ENCODE measurements at regions not wholly inside any gene's neighbourhood (a gene's known extent, or its start where the extent isn't known, plus 50 kb on each side); places are given as distances from the start of the nearest gene placed in this dataset.

DNA sequence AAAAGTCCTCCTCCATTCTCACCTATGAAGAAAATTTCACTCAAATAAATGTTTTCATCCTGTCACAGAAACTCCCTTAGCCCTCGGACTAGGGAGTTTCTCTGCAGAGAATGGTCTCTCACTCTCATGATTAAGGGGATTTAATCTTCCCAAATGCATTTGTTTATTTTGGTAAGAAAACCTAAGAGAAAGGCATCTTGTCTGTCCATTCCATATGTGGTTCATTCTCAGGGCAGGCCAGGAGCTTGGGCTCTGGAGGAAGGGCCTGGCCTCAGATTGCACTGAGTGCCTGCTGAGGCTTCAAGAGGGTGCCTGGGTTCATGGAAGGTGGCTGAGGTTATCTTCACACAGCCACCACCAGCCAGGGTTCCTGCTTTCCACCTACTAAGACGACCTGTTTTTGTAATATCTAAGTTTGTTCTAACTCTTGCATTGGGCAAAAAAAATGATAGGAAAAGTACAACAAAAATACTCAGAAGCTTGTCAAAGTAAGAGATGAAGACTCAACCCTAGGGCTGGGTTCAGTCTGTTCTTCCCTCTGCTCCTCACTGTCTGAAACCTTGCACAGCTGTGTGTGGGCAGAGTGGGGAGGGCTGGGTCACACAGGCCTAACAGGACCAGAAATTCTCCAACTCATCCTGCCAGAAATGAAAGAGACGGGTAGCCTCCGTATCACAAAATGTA, 186.7 kb downstream of the CXCL12 start:
- no peak for DNase-seq (ENCODE audit: low read depth)

DNA sequence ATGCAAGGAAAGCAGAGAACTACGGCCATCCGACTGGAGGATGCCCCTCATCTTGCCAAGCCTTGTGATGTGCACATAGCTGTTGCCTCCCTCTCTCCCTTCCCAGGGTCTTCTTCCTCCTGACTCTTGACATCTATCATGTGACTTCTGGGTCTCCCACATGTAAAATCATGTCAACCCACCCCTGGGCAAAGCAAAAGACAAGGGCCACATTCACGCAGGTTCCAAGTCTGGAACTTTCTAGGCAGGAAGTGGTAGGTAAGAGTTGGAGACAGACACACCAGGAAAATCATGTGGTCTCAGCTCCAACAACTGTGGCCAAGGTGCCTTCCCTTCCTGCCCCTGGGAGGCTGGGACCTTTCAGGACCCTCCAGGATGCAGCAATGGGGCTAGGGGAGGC, 187.3 kb downstream of the CXCL12 start:
- DNase-seq (ENCODE audit: low read depth) = no peak

DNA sequence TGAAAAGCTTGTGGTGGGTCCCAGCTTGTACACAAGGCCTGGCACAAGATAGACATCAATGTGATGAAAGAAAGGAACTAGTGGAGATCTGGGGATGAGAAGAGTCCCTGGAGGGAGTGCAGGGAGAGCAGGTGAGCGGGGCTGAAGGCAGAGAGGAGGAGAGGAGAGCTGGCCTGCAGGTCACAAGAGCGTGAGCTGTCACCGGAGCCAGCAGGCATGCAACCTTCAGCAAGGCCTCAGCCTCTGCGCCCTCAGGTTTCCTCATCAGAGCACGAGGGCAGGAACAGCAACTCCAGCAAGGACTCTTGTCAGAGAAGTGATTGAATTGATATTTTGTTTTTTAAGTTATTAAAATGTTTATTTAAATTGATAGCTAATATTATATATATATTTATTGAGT, 188.6 kb downstream of the CXCL12 start:
- DNase-seq (ENCODE audit: low read depth) = no peak

DNA sequence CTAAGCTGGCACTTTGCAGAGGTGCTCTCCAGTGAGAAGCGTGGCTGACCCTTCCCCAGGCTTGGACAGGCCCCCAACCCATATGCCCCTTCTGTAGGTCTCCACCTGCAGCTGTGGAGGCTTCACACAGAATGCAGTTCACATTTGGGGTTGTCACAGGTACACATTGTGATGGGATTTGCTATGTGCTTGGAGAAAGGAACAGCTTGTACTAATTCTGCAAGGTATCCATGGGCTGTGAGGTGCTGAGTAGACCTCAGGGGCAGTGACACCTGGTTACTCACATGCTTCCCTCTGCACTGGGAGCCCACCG, 188.9 kb downstream of the CXCL12 start:
- no peak for DNase-seq (ENCODE audit: low read depth)

DNA sequence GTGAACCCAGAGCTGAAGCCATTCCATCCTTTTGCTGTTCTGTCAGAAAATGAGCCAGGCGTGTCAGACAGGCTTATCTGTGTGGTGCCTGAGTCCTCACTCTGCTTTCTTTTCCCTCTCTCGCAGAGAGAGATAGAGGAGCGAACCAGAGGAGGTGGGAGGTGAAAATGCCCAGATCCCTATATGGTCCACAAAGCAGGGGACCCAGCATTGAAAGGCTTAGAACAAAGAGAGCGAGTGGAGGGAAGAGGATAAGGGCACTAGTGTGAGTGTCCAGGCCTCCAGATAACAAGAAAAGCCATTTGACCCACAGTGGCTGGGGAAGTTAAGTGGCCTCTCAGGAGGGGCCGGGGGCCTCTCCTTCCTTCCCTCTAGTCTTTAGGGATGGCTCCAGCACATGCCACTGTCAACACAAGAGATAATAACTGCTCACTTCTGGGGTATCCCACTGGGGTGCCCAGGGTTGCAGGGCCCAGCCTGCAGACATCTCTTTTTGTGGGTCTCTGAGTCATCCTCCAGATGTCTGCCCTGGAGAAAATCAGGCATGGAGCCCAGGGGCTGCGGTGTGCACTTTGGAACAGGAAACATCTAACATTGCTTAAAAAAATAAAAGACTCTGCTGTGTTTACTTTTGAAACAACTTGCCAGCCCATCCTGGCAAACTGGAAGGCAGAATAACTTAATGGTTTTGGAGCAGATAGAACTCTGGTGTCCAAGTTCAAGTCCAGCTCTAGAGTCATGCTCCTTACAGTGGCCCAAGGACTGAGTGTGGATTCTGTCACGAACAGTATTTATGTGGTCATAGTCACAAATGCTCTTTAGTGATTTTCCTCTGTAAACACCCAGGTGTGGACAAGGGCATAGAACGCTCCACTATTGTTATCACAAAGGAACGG, 189.5 kb downstream of the CXCL12 start:
- no peak for DNase-seq (ENCODE audit: low read depth)

DNA sequence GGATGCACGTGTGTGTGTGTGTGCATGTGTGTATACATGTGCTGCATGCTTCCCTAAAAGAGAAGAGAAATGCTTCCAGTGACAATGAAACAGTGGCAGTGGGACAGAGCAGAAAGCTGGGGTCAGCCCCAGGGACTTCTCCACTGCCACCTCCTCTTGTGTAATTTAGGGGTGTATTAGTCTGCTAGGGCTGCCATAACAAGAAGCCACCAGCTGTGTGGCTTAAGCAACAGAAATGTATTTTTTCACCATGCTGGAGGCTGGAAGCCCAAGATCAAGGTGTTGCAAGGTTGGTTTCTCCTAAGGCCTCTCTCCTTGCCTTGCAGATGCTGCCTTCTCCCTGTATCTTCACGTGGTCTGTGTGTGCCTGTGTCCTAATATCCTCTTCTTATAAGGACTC, 190.5 kb downstream of the CXCL12 start:
- DNase-seq (ENCODE audit: low read depth) = no peak

DNA sequence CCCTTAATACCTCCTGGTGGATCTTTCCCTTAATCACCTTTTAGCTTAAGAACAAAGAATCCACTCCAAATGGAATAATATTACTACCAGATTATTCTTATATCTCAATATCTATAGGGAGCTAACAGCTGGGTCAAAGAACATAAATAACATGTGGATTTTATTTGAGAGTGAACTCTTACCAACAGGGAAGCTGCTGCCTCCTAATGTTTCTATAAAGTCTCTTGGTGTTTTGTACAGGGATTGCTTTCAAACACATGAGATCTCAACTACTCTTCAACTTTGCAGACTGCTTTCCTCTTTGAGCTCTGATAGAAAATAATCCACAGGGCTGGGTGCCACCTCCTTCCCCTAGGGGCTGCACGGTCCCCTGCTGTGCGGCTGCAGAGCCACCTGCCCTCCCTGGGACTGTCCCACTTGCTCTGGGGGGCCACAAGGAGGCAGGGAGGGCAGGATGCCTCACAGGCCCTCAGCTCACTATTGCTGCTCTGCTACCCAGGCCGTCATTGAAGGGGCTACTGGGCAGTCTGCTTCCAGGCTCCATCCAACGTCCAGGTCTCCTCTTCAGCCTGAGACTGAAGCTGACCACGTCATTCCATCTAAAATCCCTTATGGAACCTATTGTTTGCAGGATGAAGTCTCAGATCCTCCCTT, 191.2 kb downstream of the CXCL12 start:
- DNase-seq (ENCODE audit: low read depth) = no peak

DNA sequence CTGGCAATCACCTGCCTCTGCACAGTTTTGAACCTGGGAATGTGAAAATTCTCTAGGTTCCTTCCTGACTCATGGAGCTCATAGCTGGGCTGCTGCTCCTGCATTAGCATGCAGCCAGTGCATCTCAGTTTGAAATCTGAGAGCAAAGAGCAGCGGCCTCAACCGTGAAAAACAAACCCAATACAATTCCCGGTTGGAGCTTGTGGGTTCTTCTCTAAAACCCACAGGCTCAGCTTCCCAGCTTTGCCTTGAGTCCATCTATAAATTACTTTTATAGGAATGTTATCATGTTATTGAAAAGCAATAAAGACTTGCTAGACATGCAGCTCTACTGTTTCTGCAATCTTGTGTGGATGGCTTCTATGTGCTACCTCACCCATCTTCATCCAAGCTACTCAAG, 191.7 kb downstream of the CXCL12 start:
- no peak for DNase-seq (ENCODE audit: low read depth)

DNA sequence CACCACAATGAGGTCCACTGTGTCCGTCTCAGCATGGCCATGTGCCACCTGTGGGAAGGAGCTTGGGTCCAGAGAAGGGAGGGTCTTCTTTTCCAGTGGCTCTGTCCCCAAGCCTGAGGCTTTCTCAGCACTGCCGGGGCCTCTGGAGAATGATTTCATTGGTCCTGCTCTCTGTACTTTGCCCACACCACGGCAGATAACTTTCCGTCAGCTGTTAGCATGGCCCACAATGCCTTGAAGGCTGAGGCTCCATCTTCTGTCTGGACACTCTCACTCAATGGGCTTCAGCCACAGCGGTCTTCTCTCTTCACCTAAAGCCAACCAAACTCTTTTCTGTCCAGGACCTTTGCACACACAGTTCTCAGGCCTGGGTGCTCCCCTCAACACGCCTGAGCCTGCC, 192.5 kb downstream of the CXCL12 start:
- DNase-seq (ENCODE audit: low read depth) = no peak

DNA sequence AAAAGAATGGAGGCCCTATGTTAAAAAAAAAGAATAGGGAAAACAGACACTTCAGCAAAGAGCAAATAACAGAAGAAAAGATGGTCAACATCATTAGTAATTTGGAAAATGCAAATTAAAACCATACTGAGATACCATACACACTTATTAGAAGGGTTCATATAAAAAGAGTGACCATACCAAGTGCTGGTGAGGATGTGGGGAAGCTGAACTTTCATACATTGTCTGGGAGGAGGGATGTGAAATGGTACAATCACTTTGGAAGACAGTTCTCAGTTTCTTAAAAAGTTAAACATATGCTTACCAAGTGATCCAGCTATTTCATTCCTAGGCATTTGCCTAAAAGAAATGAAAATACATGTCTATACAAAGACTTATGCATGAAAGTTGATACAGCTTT, 194.4 kb downstream of the CXCL12 start:
- no peak for DNase-seq (ENCODE audit: low read depth)

DNA sequence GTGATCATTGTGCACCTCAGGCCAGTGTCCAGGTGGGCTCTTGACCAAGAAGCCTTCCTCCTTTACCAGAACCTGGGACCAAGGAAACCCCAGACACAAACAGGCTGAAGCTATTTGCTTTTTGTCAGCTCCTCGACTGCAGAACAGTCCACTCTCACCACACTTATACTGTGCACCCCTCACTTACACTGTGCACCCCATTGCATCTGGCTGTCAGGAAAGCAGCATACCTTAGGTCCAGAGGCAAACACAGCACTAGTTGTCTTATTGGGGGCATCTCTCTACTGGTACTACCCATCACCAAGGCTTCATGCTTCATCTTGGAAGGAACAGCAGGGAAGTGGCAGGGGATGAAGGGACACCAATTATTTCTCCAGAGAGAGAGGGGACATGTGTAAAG, 198.1 kb downstream of the CXCL12 start:
- DNase-seq (ENCODE audit: low read depth) = no peak

DNA sequence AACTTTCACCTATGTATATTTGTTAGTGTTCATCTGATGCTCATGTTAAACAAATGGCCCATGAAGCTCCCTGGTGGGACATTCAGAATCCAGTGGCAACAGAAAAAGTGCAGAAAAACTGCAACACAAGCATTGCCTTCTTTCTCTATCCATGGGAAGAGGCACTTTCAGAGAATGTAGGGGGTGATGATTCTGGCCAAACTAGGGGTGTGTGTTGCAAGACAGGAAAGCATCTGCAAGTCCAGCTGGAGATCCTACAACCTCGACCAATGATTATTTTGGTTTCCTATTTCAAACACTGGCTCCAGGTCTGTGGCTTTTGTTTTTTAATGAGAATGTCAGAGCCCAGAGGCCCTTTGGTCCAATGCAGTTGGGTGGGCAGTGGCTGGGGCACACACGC, 198.7 kb downstream of the CXCL12 start:
- DNase-seq (ENCODE audit: low read depth) = no peak

DNA sequence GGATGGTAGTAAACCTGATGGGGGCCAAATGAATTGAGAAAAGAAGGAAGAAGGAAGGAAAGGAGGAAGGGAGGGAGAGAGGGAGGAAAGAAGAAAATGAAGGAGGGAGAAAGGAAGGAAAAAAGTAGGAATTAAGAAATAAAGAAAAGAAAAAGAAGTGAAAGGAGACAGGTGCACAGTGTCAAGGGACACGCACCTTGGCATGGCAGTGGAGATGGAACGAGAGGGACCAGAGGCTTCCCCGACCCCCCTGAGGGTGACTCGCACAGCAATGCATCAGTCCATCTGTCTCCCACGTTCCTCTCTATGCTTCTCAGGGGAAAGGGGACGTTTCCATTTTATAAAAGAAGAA, 199.6 kb downstream of the CXCL12 start:
- DNase-seq (ENCODE audit: low read depth) = no peak

DNA sequence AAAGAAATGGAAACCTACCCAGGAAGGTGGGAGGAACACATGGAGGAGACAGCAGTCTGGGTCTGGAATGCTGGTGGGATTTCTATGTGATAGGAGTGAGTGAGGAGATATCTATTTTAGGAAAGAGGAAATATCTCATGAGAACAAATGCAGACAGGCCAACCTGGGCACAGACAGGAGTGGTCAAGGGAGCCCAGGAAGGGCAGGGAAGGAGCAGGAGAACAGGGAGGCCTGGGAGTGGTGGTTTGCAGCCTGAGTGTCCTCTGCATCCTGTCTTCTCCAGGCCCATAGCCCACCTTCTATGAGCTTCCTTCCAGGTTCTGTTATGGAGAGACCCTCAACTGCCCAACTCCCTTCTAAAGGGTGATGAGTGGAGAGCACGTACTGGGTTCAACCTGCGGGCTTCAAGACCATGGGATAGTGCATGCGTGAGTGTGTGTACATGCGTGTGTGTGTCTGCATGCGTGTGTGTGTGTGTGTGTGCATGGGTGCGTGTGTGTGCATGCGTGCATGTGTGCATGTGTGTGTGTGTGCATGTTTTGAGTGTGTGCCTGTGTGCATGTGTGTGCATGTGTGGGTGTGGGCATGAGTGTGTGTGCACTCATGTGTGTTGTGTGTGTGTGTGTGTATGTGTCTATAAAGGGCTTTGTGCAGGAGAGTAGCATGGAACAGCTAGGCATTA, 200.1 kb downstream of the CXCL12 start:
- no peak for DNase-seq (ENCODE audit: low read depth)

DNA sequence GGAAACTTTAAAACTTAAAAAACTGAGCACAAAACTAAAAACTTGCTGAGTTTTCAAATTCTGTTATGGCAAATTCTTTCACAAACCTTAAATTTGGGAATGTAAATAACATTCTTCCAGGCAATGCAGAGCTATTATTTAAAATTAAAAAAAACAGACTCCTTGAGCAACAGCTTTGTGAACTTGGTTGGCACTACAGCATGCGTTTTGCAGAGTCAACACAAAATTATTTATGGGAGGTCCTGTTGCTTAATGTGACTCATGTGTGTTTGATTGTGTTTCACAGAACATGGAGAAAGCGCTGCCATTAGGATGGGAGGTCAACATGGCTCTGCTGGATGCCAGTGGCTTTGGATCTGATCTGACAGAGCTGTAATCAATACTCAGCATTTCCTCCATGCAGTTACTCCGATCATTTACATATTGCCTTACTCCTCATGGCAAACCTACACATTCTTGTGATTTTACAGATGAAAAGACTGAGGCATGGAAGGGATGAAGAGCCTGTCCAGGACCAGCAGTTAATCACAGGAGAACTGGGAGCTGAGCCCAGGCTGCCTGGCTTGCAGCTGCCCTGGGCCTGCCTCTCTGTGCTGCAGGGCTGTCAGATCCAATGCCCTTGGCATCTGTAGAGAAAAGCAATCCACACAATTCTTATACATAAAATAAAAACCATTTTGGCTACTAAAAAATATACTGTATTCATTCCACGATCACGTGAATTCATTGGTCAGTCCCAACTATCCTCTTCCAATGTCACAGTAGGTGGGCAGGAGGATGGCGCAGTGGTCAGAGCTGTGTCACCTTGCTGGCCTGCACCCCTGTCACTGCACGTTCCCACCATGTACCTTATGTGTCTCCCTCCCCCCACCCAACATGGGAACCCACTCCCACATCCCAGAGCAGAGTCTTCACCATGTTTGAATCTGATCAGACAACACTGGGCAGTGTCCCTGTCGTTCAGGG, 200.9 kb downstream of the CXCL12 start:
- no peak for DNase-seq (ENCODE audit: low read depth)

DNA sequence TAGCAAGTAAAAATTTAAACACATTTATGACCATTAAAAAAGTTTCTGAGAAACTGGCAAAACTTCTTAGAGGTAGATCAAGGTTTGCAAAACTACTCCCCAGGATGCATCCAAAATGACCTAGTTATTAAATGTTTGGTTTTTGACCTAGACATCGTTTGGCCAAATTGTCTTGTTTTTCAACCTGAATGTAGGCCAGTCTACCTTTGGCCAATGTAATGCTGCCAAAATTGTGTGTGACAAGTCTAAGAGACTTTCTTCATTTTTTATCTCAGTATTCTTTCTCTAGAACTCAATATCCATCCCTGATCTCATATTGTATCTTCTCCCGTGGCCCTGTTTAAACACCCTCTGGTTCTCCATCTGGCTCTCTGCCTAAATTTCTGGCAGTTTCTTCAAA, 202.0 kb downstream of the CXCL12 start:
- no peak for DNase-seq (ENCODE audit: low read depth)

DNA sequence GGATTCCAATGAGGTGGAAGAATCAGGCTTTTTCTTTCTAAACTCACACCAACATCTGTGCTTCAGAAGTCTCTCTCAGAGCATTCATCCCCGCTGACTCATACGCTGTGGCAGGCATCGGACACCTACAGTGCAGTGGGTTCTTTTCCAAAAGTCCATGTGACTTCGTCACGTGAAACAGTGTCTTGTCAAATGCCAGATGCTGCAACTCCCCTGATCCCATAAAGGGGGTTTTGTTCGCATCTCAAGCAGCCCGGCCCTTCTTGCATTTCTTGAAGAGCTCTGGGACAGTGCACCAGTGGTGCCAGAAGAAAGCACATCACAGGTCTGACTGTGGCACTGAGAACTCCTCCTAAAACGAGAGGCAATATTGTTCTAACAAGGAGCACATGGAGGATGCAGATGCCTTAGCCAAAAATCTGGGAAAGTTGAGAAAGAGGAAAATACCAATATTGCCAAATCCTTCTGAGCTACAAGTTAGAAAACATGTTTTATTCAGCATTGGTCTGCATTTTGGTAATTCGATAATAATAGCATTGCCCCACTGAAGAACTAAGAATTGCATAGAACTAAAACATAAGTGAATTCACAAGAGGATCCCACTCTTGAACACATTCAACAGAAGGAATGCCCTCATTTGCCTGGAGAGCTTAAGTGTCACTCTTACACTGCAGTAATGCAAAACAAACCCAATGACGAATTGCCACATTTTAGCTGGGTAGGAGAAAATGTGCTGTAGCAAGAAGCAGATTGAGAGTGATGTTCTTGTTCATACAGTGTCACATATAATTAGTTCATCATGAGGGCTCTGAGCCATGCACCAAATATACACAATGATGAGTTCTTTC, 204.4 kb downstream of the CXCL12 start:
- DNase-seq (ENCODE audit: low read depth) = no peak

DNA sequence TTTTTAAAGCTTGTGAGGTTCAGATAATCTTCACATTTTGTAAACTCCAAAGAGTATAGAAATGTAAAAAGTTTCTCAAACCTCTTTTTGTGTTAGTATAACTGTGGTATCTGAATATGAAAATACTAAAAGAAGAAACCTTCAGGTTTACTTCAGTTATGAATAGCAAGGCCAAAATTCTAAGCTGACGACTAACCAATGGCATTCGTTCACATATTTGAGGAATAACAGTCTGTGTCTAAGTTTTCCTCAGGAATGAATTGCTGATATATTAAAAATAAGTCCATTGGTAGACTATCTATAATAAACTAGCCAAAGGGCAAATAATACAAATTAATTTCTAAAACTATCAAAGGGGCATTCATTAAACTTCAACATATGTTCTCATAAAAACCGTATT, 206.0 kb downstream of the CXCL12 start:
- no peak for DNase-seq (ENCODE audit: low read depth)

DNA sequence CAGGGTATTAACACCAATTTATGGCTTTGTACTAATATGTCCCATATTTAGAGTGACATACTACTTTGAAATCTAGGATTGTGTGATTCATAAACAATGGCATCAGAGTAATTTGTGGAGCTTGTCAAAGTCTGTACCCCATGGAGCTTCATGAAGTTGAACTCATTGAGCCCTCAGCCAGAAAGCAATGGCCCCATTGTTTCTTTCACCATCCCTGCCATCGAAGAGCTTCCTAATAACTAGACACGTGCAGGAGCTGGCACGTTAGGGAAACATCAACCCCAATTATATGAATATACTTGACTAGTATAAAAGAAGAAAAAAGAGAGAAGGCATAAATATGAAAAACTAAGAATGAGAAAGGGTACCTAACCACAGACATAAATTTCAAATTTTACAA, 206.6 kb downstream of the CXCL12 start:
- no peak for DNase-seq (ENCODE audit: low read depth)

DNA sequence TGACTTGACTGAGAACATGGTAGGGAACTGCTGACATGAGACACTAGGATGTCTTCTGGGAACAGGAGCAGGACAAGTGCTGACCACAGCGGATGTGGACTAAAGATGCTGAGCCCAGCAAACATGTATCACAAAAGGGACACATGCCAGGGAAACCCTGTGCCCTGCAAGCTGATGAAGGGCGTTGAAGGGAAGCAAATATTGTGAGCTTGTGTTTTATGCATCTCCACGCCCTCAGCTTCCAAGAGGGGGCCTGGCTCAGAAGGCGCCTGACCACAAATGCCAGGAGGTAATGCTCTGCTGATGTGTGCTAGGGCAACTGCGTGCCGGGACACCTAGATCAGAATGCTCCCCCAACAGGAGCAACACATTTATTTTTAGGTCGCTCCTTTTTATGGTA, 207.3 kb downstream of the CXCL12 start:
- no peak for DNase-seq (ENCODE audit: low read depth)

DNA sequence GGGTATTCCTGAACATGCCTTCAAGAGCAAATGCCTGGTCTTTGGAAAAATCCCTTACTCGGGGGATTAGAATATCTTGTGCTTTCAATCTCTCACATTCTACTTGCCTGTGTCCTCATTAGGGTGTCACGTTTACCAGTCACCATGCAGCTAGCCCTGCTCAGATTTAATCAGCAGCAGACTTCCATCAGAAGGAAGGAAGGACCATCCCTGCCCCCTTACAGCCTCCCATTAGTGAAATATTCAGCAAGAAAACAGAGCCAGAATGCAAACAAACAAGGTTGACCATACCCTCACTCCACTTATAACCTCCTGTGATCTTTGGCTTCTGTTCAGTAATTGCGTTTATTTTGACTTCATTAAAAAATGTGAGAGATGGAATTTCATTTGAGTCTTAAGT, 208.6 kb downstream of the CXCL12 start:
- DNase-seq (ENCODE audit: low read depth) = no peak
